Prostate gland (tissue), 2 donors: ENCODE measurements at regions not wholly inside any gene's neighbourhood (a gene's known extent, or its start where the extent isn't known, plus 50 kb on each side); places are given as distances from the start of the nearest gene placed in this dataset.

Experiments used
- CTCF ChIP-seq, 4 experiments: fragments of 200-600 bp in 2 of 4; fragments of 450-650 bp in 2 of 4; sonication (generic) in 2 of 4; IDR thresholded peaks; 1 replicate in 3 of 4; 2 replicates in 1 of 4; pipeline ENCODE4 v1.5.1; 2016 to 2019; ENCODE audit warnings: antibody characterized with exemption in 4 of 4, mild to moderate bottlenecking in 2 of 4, moderate library complexity in 2 of 4
- POLR2A ChIP-seq: fragments of 450-650 bp; IDR thresholded peaks from one replicate; pipeline ENCODE4 v1.6.1; 2016; ENCODE audit warnings: antibody characterized with exemption, mild to moderate bottlenecking
- POLR2AphosphoS5 ChIP-seq: sonication (generic); formaldehyde crosslinking; IDR thresholded peaks from one replicate; pipeline ENCODE4 v1.6.1; 2017; ENCODE audit warnings: antibody characterized with exemption

DNA sequence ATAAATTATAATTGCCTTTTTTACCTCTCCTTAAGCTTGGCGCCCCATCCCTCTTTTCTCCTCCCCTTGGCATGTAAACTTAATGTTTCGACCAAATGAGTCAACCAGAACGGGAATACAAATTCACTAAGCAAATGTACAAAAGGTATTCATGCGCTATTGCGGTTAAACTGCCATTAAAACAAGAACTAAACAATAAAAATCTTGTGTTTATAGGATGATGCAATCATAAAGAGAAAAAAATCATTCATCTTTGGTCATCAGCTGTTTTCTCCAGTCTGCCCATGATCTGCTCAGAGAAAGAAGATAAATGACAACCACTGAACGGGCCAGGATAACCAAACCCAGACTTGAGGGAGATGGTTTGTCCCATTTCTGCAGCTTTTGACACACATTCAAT lies 534.2 kb upstream of the PLXNA2 start:
- TF ChIP-seq CTCF (IDR thresholded peaks at IDR 0.05) (no peak), POLR2A (no peak), POLR2AphosphoS5 (no peak)
